ENCODE measurements at regions not wholly inside any gene's neighbourhood (a gene's known extent, or its start where the extent isn't known, plus 50 kb on each side); places are given as distances from the start of the nearest gene placed in this dataset.

DNA sequence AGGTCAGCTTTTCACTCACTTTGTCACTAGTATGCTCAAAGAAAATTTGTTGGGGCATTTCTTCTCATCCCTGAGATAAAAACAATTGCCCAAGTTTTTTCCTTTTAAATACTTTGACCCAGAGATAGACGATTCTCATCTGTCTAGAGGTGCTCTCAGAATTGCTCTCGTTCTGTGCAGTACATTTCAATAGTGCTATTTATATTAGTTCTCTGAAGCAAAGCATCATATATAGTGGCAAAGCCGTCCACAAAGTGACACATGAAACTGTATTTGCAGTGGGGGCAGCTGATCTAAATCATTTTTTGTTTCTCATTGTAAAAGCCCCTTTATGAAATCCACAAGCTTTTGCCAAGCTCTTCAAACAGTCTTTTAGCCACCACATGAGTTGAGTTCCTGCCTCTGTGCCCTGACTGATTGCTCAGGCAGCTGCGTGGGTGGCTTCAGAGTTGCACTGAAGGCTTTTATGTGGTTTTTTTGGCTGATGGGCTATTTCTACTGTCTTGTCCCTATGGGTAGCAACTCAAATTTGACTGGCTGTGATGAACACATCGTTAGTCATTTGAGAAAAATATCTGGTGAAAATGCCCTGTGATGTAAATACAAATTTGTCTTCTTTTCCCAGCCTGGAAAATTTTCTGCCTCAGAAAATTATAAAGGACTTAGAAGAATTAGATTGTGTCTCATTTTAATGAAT lies 119.1 kb upstream of the OTUD4 start:
- TF ChIP-seq, protein P1, sequence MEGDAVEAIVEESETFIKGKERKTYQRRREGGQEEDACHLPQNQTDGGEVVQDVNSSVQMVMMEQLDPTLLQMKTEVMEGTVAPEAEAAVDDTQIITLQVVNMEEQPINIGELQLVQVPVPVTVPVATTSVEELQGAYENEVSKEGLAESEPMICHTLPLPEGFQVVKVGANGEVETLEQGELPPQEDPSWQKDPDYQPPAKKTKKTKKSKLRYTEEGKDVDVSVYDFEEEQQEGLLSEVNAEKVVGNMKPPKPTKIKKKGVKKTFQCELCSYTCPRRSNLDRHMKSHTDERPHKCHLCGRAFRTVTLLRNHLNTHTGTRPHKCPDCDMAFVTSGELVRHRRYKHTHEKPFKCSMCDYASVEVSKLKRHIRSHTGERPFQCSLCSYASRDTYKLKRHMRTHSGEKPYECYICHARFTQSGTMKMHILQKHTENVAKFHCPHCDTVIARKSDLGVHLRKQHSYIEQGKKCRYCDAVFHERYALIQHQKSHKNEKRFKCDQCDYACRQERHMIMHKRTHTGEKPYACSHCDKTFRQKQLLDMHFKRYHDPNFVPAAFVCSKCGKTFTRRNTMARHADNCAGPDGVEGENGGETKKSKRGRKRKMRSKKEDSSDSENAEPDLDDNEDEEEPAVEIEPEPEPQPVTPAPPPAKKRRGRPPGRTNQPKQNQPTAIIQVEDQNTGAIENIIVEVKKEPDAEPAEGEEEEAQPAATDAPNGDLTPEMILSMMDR (IDR thresholded peaks at IDR 0.05; ENCODE audit: extremely low read depth in 1 of 2, insufficient read depth in 1 of 2, low read depth in 1 of 2, low read length in 2 of 2), result no peak
- no peak for TF ChIP-seq EZH2 (IDR thresholded peaks at IDR 0.05; ENCODE audit: borderline replicate concordance, low read depth, low read length, severe bottlenecking)
- TF ChIP-seq POLR2AphosphoS5 (IDR thresholded peaks at IDR 0.05; ENCODE audit: insufficient read depth, low read depth, low read length), result no peak

Measured in endothelial cell of umbilical vein (primary cell).